AG08395 (cell line): ENCODE measurements at regions not wholly inside any gene's neighbourhood (a gene's known extent, or its start where the extent isn't known, plus 50 kb on each side); places are given as distances from the start of the nearest gene placed in this dataset.
"Not testable (repeated sequence)": the region's sequence is repeated elsewhere in the genome, so short reads cannot be mapped to it uniquely, and the experiment has no call there.

ENCODE experiments used
- DNase-seq: peaks from one replicate; pipeline ENCODE4 v3.0.0; 2012; ENCODE audit warnings: mixed read lengths, low spot score

GRCh38 chr1:229133811-229134210, 137.1 kb upstream of the RAB4A start:
- DNase-seq: no peak

GRCh38 chr1:229134381-229135217, 136.3 kb upstream of the RAB4A start:
- not testable (repeated sequence) for DNase-seq

- DNase-seq: no peak
These were observed 135.1 kb upstream of the RAB4A start for GRCh38 chr1:229135773-229136172.

- no peak for DNase-seq
These were observed 134.1 kb upstream of the RAB4A start for GRCh38 chr1:229136822-229137221.

GRCh38 chr1:229137271-229137670, 133.6 kb upstream of the RAB4A start:
- DNase-seq: no peak

- DNase-seq: no peak
These were observed 132.9 kb upstream of the RAB4A start for GRCh38 chr1:229138058-229138457.

- DNase-seq: no peak
These were observed 131.4 kb upstream of the RAB4A start for GRCh38 chr1:229139331-229140118.

- DNase-seq: no peak
These were observed 130.9 kb upstream of the RAB4A start for GRCh38 chr1:229140119-229140396.

GRCh38 chr1:229141271-229141670, 129.6 kb upstream of the RAB4A start:
- no peak for DNase-seq

- no peak for DNase-seq
These were observed 129.1 kb upstream of the RAB4A start for GRCh38 chr1:229141689-229142377.

- DNase-seq: no peak
These were observed 128.4 kb upstream of the RAB4A start for GRCh38 chr1:229142471-229142870.

- DNase-seq: no peak
These were observed 124.3 kb upstream of the RAB4A start for GRCh38 chr1:229146647-229147046.

- no peak for DNase-seq
These were observed 123.8 kb upstream of the RAB4A start for GRCh38 chr1:229147072-229147471.

GRCh38 chr1:229148041-229148671, 122.8 kb upstream of the RAB4A start:
- DNase-seq: no peak

- DNase-seq: no peak
These were observed 122.2 kb upstream of the RAB4A start for GRCh38 chr1:229148743-229149142.

GRCh38 chr1:229149435-229149834, 121.5 kb upstream of the RAB4A start:
- DNase-seq: no peak

- DNase-seq: no peak
These were observed 120.4 kb upstream of the RAB4A start for GRCh38 chr1:229150518-229150917.

GRCh38 chr1:229151412-229151811, 119.5 kb upstream of the RAB4A start:
- DNase-seq: not testable (repeated sequence)

GRCh38 chr1:229152311-229152710, 118.6 kb upstream of the RAB4A start:
- DNase-seq: no peak

GRCh38 chr1:229153955-229154548, 116.9 kb upstream of the RAB4A start:
- DNase-seq: no peak

GRCh38 chr1:229154811-229155210, 116.1 kb upstream of the RAB4A start:
- no peak for DNase-seq

GRCh38 chr1:229155472-229155871, 115.4 kb upstream of the RAB4A start:
- no peak for DNase-seq
